ENCODE measurements at regions not wholly inside any gene's neighbourhood (a gene's known extent, or its start where the extent isn't known, plus 50 kb on each side); places are given as distances from the start of the nearest gene placed in this dataset.

DNA sequence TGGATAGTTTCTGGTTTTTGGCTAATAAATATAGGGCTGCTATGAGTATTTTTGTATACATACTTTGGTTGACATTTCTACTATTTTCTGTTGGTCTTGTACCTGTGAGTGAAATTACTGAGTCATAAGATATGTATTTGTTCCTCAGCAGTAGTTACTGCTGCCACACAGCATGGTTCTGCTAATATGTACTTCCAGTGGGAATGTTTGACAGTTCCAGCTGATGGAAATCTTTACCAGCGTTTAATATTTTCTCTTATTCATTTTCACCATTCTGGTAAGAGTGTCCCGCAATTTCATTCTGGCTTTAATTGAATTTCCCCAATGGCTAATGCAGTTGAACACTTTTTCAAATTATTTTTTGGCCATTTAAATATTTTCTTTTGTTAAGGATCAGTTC, 57.9 kb upstream of the IL1R1 start:
- intact Hi-C loops (cut with micrococcal nuclease; ENCODE audit: unreplicated experiment) (no loop called here), in situ Hi-C loops (cut with HindIII; ENCODE audit: low pct_unique_long_range_greater_than_20kb, low sequenced_read_pairs) (no loop called here)
- Histone ChIP-seq H3K27me3 (ENCODE audit: control insufficient read depth, insufficient read depth, low read length) (no peaks in the 10 kb centered on the region; the same call in 1 of the 2 replicates), H3K4me1 (ENCODE audit: control insufficient read depth, insufficient read depth, low read length) (no peaks in the 10 kb centered on the region), H3K4me3 (ENCODE audit: low read depth in 2 of 2, low read length in 2 of 2) (no peak overlapping the region), H3K36me3 (ENCODE audit: control insufficient read depth, insufficient read depth, low read length) (no peaks in the 10 kb centered on the region), H3K27ac (ENCODE audit: low read length) (no peak overlapping the region), H3K9me3 (ENCODE audit: control insufficient read depth, insufficient read depth, low read depth, low read length) (no peaks in the 10 kb centered on the region)
- ATAC-seq (no peak), DNase-seq (ENCODE audit: low read depth, low spot score) (no peak)
- POLR2A ChIA-PET = no interaction called here
- BruUV-seq (replicated peaks) = no TSS peak
- TF ChIP-seq SIN3A (IDR thresholded peaks at IDR 0.05; ENCODE audit: borderline replicate concordance, insufficient read depth, low read depth, low read length) = no peak
- CTCF ChIA-PET = no interaction called here

GRCh38 chr2:102085238-102085637, 57.3 kb upstream of the IL1R1 start:
- Histone ChIP-seq H3K36me3 (ENCODE audit: control insufficient read depth, insufficient read depth, low read length) (no peaks in the 10 kb centered on the region), H3K27me3 (ENCODE audit: control insufficient read depth, insufficient read depth, low read length) (no peaks in the 10 kb centered on the region; the same call in 1 of the 2 replicates), H3K9me3 (ENCODE audit: control insufficient read depth, insufficient read depth, low read depth, low read length) (no peaks in the 10 kb centered on the region), H3K4me1 (ENCODE audit: control insufficient read depth, insufficient read depth, low read length) (no peaks in the 10 kb centered on the region), H3K27ac (ENCODE audit: low read length) (no peak overlapping the region), H3K4me3 (ENCODE audit: low read depth in 2 of 2, low read length in 2 of 2) (no peak overlapping the region)
- no peak for DNase-seq (ENCODE audit: low read depth, low spot score)
- intact Hi-C loops (cut with micrococcal nuclease; ENCODE audit: unreplicated experiment) = no loop called here
- no TSS peak for BruUV-seq (replicated peaks)
- ChIA-PET CTCF (no interaction called here), POLR2A (no interaction called here)
- TF ChIP-seq POLR2AphosphoS5 (IDR thresholded peaks at IDR 0.05; ENCODE audit: low read depth, low read length) (no peak), TCF7L2 (IDR thresholded peaks at IDR 0.05; ENCODE audit: low read depth, low read length) (no peak), SIN3A (IDR thresholded peaks at IDR 0.05; ENCODE audit: borderline replicate concordance, insufficient read depth, low read depth, low read length) (no peak), CTCF (IDR thresholded peaks at IDR 0.05) (no peak), REST (IDR thresholded peaks at IDR 0.05; ENCODE audit: insufficient read depth in 1 of 2, low read depth in 2 of 2, low read length in 1 of 2) (no peak)
- in situ Hi-C loops (cut with HindIII; ENCODE audit: low pct_unique_long_range_greater_than_20kb, low sequenced_read_pairs) = no loop called here
- ATAC-seq = no peak

DNA sequence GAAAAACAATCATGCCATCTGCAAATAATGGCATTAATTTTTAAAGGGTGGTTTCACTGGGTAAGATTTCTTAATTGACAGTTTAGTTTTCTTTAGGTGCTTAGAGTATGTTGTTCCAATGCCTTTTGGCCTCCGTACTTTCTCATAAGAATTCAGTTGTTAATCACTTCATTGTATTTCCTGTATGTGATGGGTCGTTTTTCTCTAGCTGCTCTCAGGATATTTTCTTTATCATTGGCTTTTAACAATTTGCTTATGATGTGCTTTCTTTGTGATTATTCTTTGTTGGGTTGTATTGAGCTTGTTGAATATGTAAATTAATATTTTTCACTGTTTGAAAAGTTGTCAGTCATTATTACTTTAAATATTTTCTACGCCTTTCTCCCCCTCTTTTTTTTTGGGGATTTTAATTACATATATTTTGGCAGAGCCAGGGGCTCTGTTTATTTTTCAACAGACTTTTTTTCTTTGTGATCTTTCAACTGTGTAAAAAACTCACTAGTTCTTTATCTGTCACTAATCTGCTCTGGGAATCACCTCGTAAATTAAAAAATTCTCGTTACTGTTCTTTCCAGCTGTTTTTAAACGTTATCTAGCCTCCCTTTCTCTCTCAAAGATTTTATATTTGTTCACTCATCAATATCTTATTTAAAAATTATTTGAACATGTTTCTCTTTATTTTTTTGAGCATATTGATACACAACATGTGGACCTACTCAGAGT, 56.2 kb upstream of the IL1R1 start:
- H3K4me3 ChIP-seq (ENCODE audit: low read depth in 2 of 2, low read length in 2 of 2) = no peak overlapping the region
- in situ Hi-C loops (cut with HindIII; ENCODE audit: low pct_unique_long_range_greater_than_20kb, low sequenced_read_pairs) = no loop called here
- no TSS peak for BruUV-seq (replicated peaks)
- H3K27me3 ChIP-seq (ENCODE audit: control insufficient read depth, insufficient read depth, low read length) = no peaks in the 10 kb centered on the region; the same call in 1 of the 2 replicates
- CTCF ChIA-PET = interaction anchor here (0.5 kb wide), 1 partner anchor 271 kb away, joined by 4 read pairs; no protein-coding TSS in a partner anchor
- no peaks in the 10 kb centered on the region for H3K9me3 ChIP-seq (ENCODE audit: control insufficient read depth, insufficient read depth, low read depth, low read length)
- TF ChIP-seq REST (IDR thresholded peaks at IDR 0.05; ENCODE audit: insufficient read depth in 1 of 2, low read depth in 2 of 2, low read length in 1 of 2) (no peak), CTCF (IDR thresholded peaks at IDR 0.05) (no peak), POLR2AphosphoS5 (IDR thresholded peaks at IDR 0.05; ENCODE audit: low read depth, low read length) (no peak), SIN3A (IDR thresholded peaks at IDR 0.05; ENCODE audit: borderline replicate concordance, insufficient read depth, low read depth, low read length) (no peak), TCF7L2 (IDR thresholded peaks at IDR 0.05; ENCODE audit: low read depth, low read length) (no peak)
- H3K27ac ChIP-seq (ENCODE audit: low read length) = no peak overlapping the region
- no peaks in the 10 kb centered on the region for H3K4me1 ChIP-seq (ENCODE audit: control insufficient read depth, insufficient read depth, low read length)
- intact Hi-C loops (cut with micrococcal nuclease; ENCODE audit: unreplicated experiment) = no loop called here
- POLR2A ChIA-PET = no interaction called here
- ATAC-seq (no peak), DNase-seq (ENCODE audit: low read depth, low spot score) (no peak)
- H3K36me3 ChIP-seq (ENCODE audit: control insufficient read depth, insufficient read depth, low read length) = no peaks in the 10 kb centered on the region
